ENCODE measurements at regions not wholly inside any gene's neighbourhood (a gene's known extent, or its start where the extent isn't known, plus 50 kb on each side); places are given as distances from the start of the nearest gene placed in this dataset.

DNA sequence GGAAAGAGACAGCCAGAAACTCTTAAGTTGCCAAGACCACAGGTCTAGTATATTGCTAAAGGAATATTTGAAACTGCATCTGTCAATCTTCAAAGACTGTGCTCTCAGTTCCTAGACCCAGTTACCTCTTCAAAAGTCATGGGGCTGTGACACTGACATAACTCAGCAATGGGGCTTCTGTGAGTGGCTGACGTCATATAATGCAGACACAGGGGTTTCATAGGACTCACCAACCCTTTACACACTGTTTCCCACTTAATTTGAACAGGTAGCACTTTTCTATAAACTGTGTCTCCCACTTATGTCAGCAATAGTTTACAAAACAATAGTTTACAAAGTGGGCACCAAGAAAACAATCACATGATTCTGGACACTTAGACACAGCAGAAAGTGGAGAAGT is 158.4 kb downstream of the GALC start:
- TF ChIP-seq, protein P1, sequence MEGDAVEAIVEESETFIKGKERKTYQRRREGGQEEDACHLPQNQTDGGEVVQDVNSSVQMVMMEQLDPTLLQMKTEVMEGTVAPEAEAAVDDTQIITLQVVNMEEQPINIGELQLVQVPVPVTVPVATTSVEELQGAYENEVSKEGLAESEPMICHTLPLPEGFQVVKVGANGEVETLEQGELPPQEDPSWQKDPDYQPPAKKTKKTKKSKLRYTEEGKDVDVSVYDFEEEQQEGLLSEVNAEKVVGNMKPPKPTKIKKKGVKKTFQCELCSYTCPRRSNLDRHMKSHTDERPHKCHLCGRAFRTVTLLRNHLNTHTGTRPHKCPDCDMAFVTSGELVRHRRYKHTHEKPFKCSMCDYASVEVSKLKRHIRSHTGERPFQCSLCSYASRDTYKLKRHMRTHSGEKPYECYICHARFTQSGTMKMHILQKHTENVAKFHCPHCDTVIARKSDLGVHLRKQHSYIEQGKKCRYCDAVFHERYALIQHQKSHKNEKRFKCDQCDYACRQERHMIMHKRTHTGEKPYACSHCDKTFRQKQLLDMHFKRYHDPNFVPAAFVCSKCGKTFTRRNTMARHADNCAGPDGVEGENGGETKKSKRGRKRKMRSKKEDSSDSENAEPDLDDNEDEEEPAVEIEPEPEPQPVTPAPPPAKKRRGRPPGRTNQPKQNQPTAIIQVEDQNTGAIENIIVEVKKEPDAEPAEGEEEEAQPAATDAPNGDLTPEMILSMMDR (IDR thresholded peaks at IDR 0.05), result no peak
- no peak for TF ChIP-seq POLR2A (IDR thresholded peaks at IDR 0.05)
